ENCODE measurements at regions not wholly inside any gene's neighbourhood (a gene's known extent, or its start where the extent isn't known, plus 50 kb on each side); places are given as distances from the start of the nearest gene placed in this dataset.

- no peak for DNase-seq
- no peak for TF ChIP-seq CTCF (IDR thresholded peaks at IDR 0.05; ENCODE audit: borderline replicate concordance)
- Histone ChIP-seq H3K27ac (replicated peaks) (no peak overlapping the region), H3K9me3 (replicated peaks) (peaks cover 17% of the 10 kb centered on the region), H3K27me3 (ENCODE audit: low read depth) (no peaks in the 10 kb centered on the region), H3K4me3 (no peak overlapping the region), H3K4me1 (no peaks in the 10 kb centered on the region), H3K36me3 (no peaks in the 10 kb centered on the region)
- intact Hi-C loops (cut with micrococcal nuclease), result no loop called here
Measured at GRCh38 chr15:35194296-35194695, 109.2 kb upstream of the NANOGP8 start.

- Histone ChIP-seq H3K27me3 (ENCODE audit: low read depth) (no peaks in the 10 kb centered on the region), H3K9me3 (replicated peaks) (peaks cover 17% of the 10 kb centered on the region), H3K4me3 (no peak overlapping the region), H3K36me3 (no peaks in the 10 kb centered on the region), H3K4me1 (no peaks in the 10 kb centered on the region), H3K27ac (replicated peaks) (no peak overlapping the region)
- no peak for DNase-seq
- TF ChIP-seq CTCF (IDR thresholded peaks at IDR 0.05; ENCODE audit: borderline replicate concordance), result no peak
- intact Hi-C loops (cut with micrococcal nuclease), result no loop called here
Measured at GRCh38 chr15:35191783-35192182, 106.7 kb upstream of the NANOGP8 start.

GRCh38 chr15:35186346-35186745 is 101.3 kb upstream of the NANOGP8 start:
- Histone ChIP-seq H3K27me3 (ENCODE audit: low read depth) (no peaks in the 10 kb centered on the region), H3K36me3 (no peaks in the 10 kb centered on the region), H3K9me3 (replicated peaks) (peaks cover under 1% of the 10 kb centered on the region), H3K27ac (replicated peaks) (no peak overlapping the region), H3K4me1 (no peaks in the 10 kb centered on the region), H3K4me3 (no peak overlapping the region)
- no peak for TF ChIP-seq CTCF (IDR thresholded peaks at IDR 0.05; ENCODE audit: borderline replicate concordance)
- intact Hi-C loops (cut with micrococcal nuclease), result no loop called here
- DNase-seq, result no peak

GRCh38 chr15:35184646-35185045 is 99.6 kb upstream of the NANOGP8 start:
- intact Hi-C loops (cut with micrococcal nuclease), result no loop called here
- Histone ChIP-seq H3K27ac (replicated peaks) (no peak overlapping the region), H3K36me3 (no peaks in the 10 kb centered on the region), H3K27me3 (ENCODE audit: low read depth) (no peaks in the 10 kb centered on the region), H3K4me3 (no peak overlapping the region), H3K4me1 (no peaks in the 10 kb centered on the region), H3K9me3 (replicated peaks) (no peaks in the 10 kb centered on the region)
- no peak for TF ChIP-seq CTCF (IDR thresholded peaks at IDR 0.05; ENCODE audit: borderline replicate concordance)
- no peak for DNase-seq

- H3K9me3 ChIP-seq (replicated peaks), result no peaks in the 10 kb centered on the region
- DNase-seq, result no peak
- H3K4me1 ChIP-seq, result no peaks in the 10 kb centered on the region
- intact Hi-C loops (cut with micrococcal nuclease), result no loop called here
- no peaks in the 10 kb centered on the region for H3K27me3 ChIP-seq (ENCODE audit: low read depth)
- no peaks in the 10 kb centered on the region for H3K36me3 ChIP-seq
- H3K27ac ChIP-seq (replicated peaks), result no peak overlapping the region
- no peak overlapping the region for H3K4me3 ChIP-seq
- no peak for TF ChIP-seq CTCF (IDR thresholded peaks at IDR 0.05; ENCODE audit: borderline replicate concordance)
Measured at GRCh38 chr15:35182841-35183479, 97.9 kb upstream of the NANOGP8 start.
